Epithelial cell of proximal tubule (primary cell): ENCODE measurements at regions not wholly inside any gene's neighbourhood (a gene's known extent, or its start where the extent isn't known, plus 50 kb on each side); places are given as distances from the start of the nearest gene placed in this dataset.
"Not testable (repeated sequence)": the region's sequence is repeated elsewhere in the genome, so short reads cannot be mapped to it uniquely, and the experiment has no call there.

Source experiments
- DNase-seq: peaks from one replicate; pipeline ENCODE4 v3.0.0-alpha.2; 2011; ENCODE audit warnings: low read depth
- H3K4me3 ChIP-seq: 2 replicates; pipeline ENCODE4 v1.5.1; 2011; ENCODE audit warnings: low read depth, mild to moderate bottlenecking, low read length
- CTCF ChIP-seq: conservative IDR thresholded peaks from 2 replicates; pipeline ENCODE4 v1.5.1; 2012; ENCODE audit warnings: low read depth, mild to moderate bottlenecking, low read length

GRCh38 chrX:152079768-152080167 lies 58.6 kb downstream of the MAGEA10 start:
- no peak overlapping the region for H3K4me3 ChIP-seq

GRCh38 chrX:152074163-152074562 lies 64.2 kb downstream of the MAGEA10 start:
- H3K4me3 ChIP-seq, result no peak overlapping the region
- no peak for TF ChIP-seq CTCF
- no peak for DNase-seq

More at GRCh38 chrX:152079768-152080167, 58.6 kb downstream of the MAGEA10 start:
- no peak for TF ChIP-seq CTCF
- no peak for DNase-seq

GRCh38 chrX:152072236-152072635 lies 66.1 kb downstream of the MAGEA10 start:
- peak; percentile 27 for DNase-seq
- H3K4me3 ChIP-seq, result no peak overlapping the region
- no peak for TF ChIP-seq CTCF

- DNase-seq, result no peak
- no peak for TF ChIP-seq CTCF
- H3K4me3 ChIP-seq, result no peak overlapping the region
These were observed 68.2 kb downstream of the MAGEA10 start for GRCh38 chrX:152070144-152070543.

- DNase-seq, result no peak
- H3K4me3 ChIP-seq, result no peak overlapping the region
- no peak for TF ChIP-seq CTCF
These were observed 76.8 kb downstream of the MAGEA10 start for GRCh38 chrX:152061557-152061956.

- no peak for DNase-seq
- H3K4me3 ChIP-seq, result no peak overlapping the region
- no peak for TF ChIP-seq CTCF
These were observed 77.3 kb downstream of the MAGEA10 start for GRCh38 chrX:152061083-152061482.

- not testable (repeated sequence) for DNase-seq, H3K4me3 ChIP-seq
These were observed 76.1 kb upstream of the GABRE start for GRCh38 chrX:152050623-152051022.

- no peak overlapping the region for H3K4me3 ChIP-seq
- no peak for DNase-seq
- no peak for TF ChIP-seq CTCF
These were observed 69.9 kb upstream of the GABRE start for GRCh38 chrX:152044383-152044782.
